ENCODE measurements at regions not wholly inside any gene's neighbourhood (a gene's known extent, or its start where the extent isn't known, plus 50 kb on each side); places are given as distances from the start of the nearest gene placed in this dataset.
A peak's percentile ranks its signal among the peaks of the same experiment; 100 is the strongest.

GRCh38 chr4:185903205-185903604, 91.2 kb upstream of the SORBS2 start:
- intact Hi-C loops (cut with DNase I; ENCODE audit: low total_unique reads): no loop called here
- Histone ChIP-seq H3K36me3 (no peaks in the 10 kb centered on the region), H3K4me3 (no peak overlapping the region), H3K4me1 (peaks cover 0 to 4% (median 0%) of the 10 kb centered on the region in 4 donors), H3K27me3 (no peaks in the 10 kb centered on the region), H3K9me3 (no peaks in the 10 kb centered on the region), H3K27ac (no peak overlapping the region)
- WGBS, 5 donors: 94 to 100% (median 95%) methylated on average over 1 of the region's 1 CpG
- TF ChIP-seq EP300 (IDR thresholded peaks at IDR 0.05): no peak
- no peak for TF ChIP-seq POLR2AphosphoS5 (IDR thresholded peaks at IDR 0.05)
- TF ChIP-seq POLR2A (IDR thresholded peaks at IDR 0.05): no peak
- TF ChIP-seq CTCF (IDR thresholded peaks at IDR 0.05): no peak
- DNase-seq: no peak

GRCh38 chr4:185904381-185904780, 92.4 kb upstream of the SORBS2 start:
- no peak for TF ChIP-seq POLR2A (IDR thresholded peaks at IDR 0.05)
- peak in 1 of 3 donors; percentile 52 for TF ChIP-seq POLR2AphosphoS5 (IDR thresholded peaks at IDR 0.05)
- no peaks in the 10 kb centered on the region for H3K36me3 ChIP-seq
- peak overlapping the region in 2 of 5 donors; percentile 16 to 53 for H3K27ac ChIP-seq
- DNase-seq: no peak
- WGBS, 5 donors: 27 to 54% (median 46%) methylated on average over 5 of the region's 5 CpGs
- no peak overlapping the region for H3K4me3 ChIP-seq
- H3K9me3 ChIP-seq: no peaks in the 10 kb centered on the region
- no peaks in the 10 kb centered on the region for H3K27me3 ChIP-seq
- intact Hi-C loops (cut with DNase I; ENCODE audit: low total_unique reads): no loop called here
- peaks cover 0 to 4% (median 0%) of the 10 kb centered on the region in 4 donors for H3K4me1 ChIP-seq

DNA sequence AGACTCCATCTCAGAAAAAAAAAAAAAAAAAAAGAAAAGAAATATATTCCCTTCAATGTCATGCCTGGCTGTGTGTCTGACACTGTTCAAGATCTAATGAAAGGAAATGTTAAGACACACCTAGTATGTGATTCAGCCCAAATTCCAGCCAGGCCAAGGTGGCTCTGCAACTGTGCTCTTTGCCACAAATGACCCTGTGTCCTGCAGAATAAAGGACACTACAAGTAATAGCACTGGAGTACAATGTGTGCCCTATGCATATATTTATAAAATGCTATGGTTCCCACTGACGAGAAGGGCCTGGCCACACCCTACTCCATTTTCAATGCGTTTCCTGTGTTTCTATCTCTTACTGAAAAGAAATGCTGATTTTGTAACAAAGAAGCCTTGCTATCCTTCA, 98.0 kb upstream of the SORBS2 start:
- no peaks in the 10 kb centered on the region for H3K27me3 ChIP-seq
- no peak overlapping the region for H3K4me3 ChIP-seq
- TF ChIP-seq POLR2AphosphoS5 (IDR thresholded peaks at IDR 0.05): no peak
- no peak for TF ChIP-seq POLR2A (IDR thresholded peaks at IDR 0.05)
- no peak for TF ChIP-seq CTCF (IDR thresholded peaks at IDR 0.05)
- TF ChIP-seq EP300 (IDR thresholded peaks at IDR 0.05): no peak
- no peaks in the 10 kb centered on the region for H3K36me3 ChIP-seq
- H3K27ac ChIP-seq: no peak overlapping the region
- H3K9me3 ChIP-seq: no peaks in the 10 kb centered on the region
- DNase-seq: no peak
- H3K4me1 ChIP-seq: no peaks in the 10 kb centered on the region
- intact Hi-C loops (cut with DNase I; ENCODE audit: low total_unique reads): no loop called here
- WGBS, 5 donors: 78 to 86% (median 82%) methylated on average over 2 of the region's 2 CpGs

- Histone ChIP-seq H3K27ac (no peak overlapping the region), H3K4me3 (no peak overlapping the region), H3K27me3 (no peaks in the 10 kb centered on the region), H3K36me3 (no peaks in the 10 kb centered on the region), H3K9me3 (no peaks in the 10 kb centered on the region), H3K4me1 (no peaks in the 10 kb centered on the region)
- 92 to 96% (median 95%) methylated on average over 4 of the region's 4 CpGs for WGBS, 5 donors
- no peak for DNase-seq
- TF ChIP-seq POLR2A (IDR thresholded peaks at IDR 0.05) (no peak), CTCF (IDR thresholded peaks at IDR 0.05) (no peak), POLR2AphosphoS5 (IDR thresholded peaks at IDR 0.05) (no peak), EP300 (IDR thresholded peaks at IDR 0.05) (no peak)
- intact Hi-C loops (cut with DNase I; ENCODE audit: low total_unique reads): no loop called here
Observed at GRCh38 chr4:185911556-185912064, 99.6 kb upstream of the SORBS2 start.

GRCh38 chr4:185912779-185913178, 100.8 kb upstream of the SORBS2 start:
- 45 to 58% (median 45%) methylated on average over 4 of the region's 4 CpGs for WGBS, 5 donors

More at GRCh38 chr4:185912779-185913178, 100.8 kb upstream of the SORBS2 start:
- Histone ChIP-seq H3K4me1 (no peaks in the 10 kb centered on the region), H3K27me3 (no peaks in the 10 kb centered on the region), H3K9me3 (no peaks in the 10 kb centered on the region), H3K36me3 (no peaks in the 10 kb centered on the region), H3K4me3 (no peak overlapping the region), H3K27ac (no peak overlapping the region)
- no peak for DNase-seq
- no peak for TF ChIP-seq EP300 (IDR thresholded peaks at IDR 0.05)
- intact Hi-C loops (cut with DNase I; ENCODE audit: low total_unique reads): no loop called here
